Heart left ventricle (tissue), 13 donors: ENCODE measurements at regions not wholly inside any gene's neighbourhood (a gene's known extent, or its start where the extent isn't known, plus 50 kb on each side); places are given as distances from the start of the nearest gene placed in this dataset.

ENCODE experiments used
- CTCF ChIP-seq, 12 donors: fragments of 200-600 bp; sonication (generic) in 4 of 12; IDR thresholded peaks; one replicate each; pipeline versions ENCODE4 v1.5.0 to v1.8.0; 2018 to 2022; ENCODE audit warnings: antibody characterized with exemption in 12 of 12, mild to moderate bottlenecking in 5 of 12
- POLR2A ChIP-seq, 2 donors: fragments of 450-650 bp; IDR thresholded peaks; one replicate each; pipeline ENCODE4 v1.6.1; 2017; ENCODE audit warnings: antibody characterized with exemption in 2 of 2, mild to moderate bottlenecking in 2 of 2, moderate library complexity in 2 of 2
- donor health status: ischemic (EF 13 %, LVEDD 7.1; RV severe dilation, severe dysfunction).
- donor health status: DM: no; HTN: yes; CAD: no.
- donor health status: DM: no; HTN: no; CAD: no.
- donor health status: ischemic (EF 25% LVEDD 6.9; RV normal size, moderate dysfunction).
- donor health status: ischemic (EF 25% LVEDD 5.7; RV mildly dilated, moderate dysfunction).
- donor health status: ischemic (EF 35%, LVEDD 5.7; RV mildly dilated, moderate dysfunction).
- donor health status: nonischemic (EF 11% LVEDD 7.7; RV severe dilation, severe dysfunction).
- donor health status: DM: yes; HTN: yes; CAD: no.
- donor health status: PGD.
- donor health status: ischemic (EF 29% LVEDD 5.4; RV normal size, mild dysfunction).
- donor health status: nonischemic (EF 23%, LVEDD 6.1; RV moderate dilation, normal function).

GRCh38 chrX:131735127-131735526 lies 191.3 kb downstream of the OR13H1 start:
- TF ChIP-seq CTCF (IDR thresholded peaks at IDR 0.05): no peak
- no peak for TF ChIP-seq POLR2A (IDR thresholded peaks at IDR 0.05)
